ENCODE measurements at regions not wholly inside any gene's neighbourhood (a gene's known extent, or its start where the extent isn't known, plus 50 kb on each side); places are given as distances from the start of the nearest gene placed in this dataset.

- no peak for DNase-seq
These were observed 59.0 kb downstream of the RPS29 start for GRCh38 chr14:49527221-49527620.

DNA sequence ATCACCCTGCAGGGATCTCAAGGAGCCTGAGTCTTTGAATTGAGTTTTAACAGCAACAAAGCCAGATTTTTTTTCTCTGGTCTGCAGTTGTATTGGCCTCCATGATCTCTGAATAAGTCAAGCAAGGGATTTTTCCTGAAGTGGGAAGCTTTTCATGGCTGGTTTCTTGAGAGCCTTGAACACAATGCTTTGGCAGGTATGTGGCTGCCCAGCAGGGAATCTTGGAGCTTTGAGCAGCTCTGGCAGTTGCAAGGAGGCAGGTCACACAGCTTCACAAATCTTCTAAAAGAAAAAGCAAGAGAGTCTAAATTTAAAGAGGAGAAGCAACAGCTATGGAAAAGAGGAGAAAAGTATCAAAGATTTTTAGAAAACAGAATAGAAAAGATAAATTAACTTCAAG lies 60.1 kb downstream of the RPS29 start:
- DNase-seq: no peak

DNA sequence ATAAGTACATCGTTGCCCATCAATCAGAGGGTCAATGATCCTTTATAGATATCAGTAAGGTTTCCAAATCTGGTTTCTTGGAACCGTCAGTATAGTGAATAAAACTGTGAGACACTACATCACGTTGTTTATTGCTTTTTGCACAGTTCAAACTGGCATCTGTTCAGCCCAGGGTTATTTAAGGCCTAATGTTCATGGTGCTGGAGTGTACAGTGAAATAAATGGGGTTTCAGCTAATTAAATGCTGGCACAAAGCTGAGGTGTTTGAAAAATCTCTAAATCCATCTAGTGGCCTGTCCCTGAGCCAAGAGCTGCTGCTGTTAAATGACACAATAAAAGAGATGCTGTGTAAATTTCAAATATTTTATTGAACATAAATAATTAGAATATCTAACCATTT lies 69.9 kb downstream of the RPS29 start:
- no peak for DNase-seq

- no peak for DNase-seq
These were observed 73.6 kb downstream of the RPS29 start for GRCh38 chr14:49512571-49512970.

GRCh38 chr14:49512147-49512551 lies 74.0 kb downstream of the RPS29 start:
- no peak for DNase-seq

DNA sequence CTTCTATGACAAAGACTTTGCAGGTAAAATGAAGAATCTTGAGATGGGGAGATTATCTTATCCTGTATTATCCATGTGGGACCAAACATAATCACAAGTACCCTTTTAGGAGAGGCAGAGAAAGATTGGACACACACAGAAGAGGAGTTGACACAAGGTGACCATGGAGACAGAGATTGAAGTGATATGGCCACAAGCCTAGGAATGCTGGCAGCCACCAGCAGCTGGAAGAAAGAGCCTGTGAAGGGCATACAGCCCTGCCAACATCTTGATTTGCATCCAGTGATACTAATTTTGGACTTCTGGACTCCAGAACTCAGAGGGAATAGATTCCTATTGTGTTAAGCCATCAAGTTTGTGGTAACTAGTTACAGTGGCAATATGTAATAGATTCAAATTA lies 78.1 kb downstream of the RPS29 start:
- no peak for DNase-seq

DNA sequence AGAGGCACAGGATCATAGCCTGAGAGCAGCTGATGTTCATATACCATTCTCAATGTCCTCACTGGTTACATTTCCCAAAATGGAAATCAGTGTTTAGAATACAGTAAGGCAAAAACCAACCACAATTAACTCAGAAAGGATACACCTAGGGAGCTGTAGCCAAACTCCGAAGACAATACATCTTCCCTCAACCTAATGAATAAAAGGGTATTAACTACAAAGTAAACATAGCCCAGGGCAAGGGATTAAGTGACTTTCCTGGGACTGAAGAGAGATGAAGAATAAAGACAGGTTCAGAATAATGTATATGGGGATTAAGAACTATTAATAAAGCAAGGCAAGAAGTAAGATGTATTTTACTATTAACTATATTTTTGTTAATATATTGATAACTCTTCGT lies 79.5 kb downstream of the RPS29 start:
- no peak for DNase-seq

- DNase-seq: no peak
These were observed 81.0 kb downstream of the RPS29 start for GRCh38 chr14:49505041-49505766.

- peak; percentile 19 for DNase-seq
These were observed 88.3 kb downstream of the RPS29 start for GRCh38 chr14:49497725-49498348.

- DNase-seq: no peak
These were observed 88.9 kb downstream of the RPS29 start for GRCh38 chr14:49497267-49497666.

GRCh38 chr14:49494836-49495235 lies 91.3 kb downstream of the RPS29 start:
- no peak for DNase-seq

DNA sequence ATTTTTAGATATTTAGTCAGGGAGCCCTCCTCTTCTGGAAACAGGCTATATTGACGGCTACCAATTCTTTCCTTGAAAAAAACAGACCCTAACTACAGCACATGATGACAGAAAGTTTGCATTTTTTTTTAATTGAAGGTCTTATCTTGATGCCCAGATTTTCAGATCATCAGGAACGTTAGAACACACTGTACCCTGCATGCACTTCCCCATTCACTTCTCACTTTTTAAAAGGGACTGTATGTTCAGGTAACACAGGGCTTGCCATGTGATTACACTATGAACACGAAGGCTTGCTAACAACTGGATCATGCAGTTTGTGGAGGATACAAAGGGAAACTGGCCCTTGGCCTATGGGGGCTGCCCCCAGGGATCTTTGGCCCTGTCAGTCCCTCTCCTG lies 92.6 kb downstream of the RPS29 start:
- DNase-seq: no peak

- no peak for DNase-seq
These were observed 94.0 kb downstream of the RPS29 start for GRCh38 chr14:49492151-49492550.

DNA sequence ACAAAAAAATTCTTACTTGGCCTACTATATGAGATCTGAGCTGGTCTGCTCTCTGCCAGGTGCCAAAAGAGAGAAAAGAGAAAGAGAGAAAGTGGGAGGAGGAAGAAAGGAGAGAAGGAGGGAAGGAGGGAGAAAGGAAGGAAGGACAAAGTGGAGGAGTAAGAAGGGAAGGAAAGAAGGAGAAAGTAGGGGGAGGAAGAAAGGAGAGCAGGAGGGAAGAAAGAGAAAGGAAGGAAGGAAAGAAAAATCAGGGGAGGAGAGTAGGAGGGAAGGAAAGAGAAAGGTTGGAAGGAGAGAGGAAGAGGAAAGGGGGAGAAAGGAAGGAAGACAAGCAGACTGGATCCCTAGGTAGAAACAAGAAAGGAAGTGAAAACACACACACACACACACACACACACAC lies 96.8 kb downstream of the RPS29 start:
- no peak for DNase-seq

DNA sequence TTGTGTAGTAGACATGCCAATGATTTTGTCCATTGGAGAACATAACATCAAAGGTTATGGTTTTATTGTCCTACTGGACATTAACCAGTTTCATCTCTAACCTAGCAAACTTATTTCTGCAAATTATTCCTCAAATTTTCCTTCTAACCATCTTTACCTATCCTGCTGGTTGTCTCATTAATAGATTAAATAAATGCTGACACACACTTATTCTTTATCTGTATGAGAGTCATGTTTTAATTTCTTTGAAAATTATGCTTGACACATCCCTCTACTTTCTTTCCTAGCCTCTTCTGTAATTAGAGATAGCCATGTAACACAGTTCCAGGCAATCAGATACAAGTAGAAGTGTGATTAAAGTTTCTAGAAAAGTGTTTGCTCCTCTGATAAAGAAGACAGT lies 98.9 kb downstream of the RPS29 start:
- no peak for DNase-seq

GRCh38 chr14:49485290-49485689 lies 100.9 kb downstream of the RPS29 start:
- no peak for DNase-seq

GRCh38 chr14:49484180-49484579 lies 102.0 kb downstream of the RPS29 start:
- DNase-seq: no peak

DNA sequence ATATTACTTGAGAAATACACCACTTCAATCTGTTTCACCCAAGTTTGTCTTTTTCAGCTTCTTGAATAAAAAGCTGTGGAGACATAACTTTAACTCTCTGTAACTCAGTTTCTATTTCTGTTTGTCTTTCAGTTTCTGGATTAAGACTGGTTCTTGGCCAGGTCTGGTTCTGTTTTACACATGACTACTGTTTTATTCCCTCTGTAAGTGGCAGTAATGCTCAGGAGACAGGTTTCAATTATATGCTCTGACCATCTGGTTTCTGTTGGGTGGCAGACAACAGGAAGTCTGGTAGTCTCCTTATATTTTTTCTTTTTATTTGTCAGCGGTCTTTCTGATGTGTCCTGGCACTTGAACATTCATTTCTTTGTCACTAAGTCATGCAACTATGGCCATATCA lies 102.9 kb downstream of the RPS29 start:
- no peak for DNase-seq

- DNase-seq: no peak
These were observed 105.1 kb downstream of the RPS29 start for GRCh38 chr14:49480979-49481498.

- no peak for DNase-seq
These were observed 106.0 kb downstream of the RPS29 start for GRCh38 chr14:49480053-49480760.

GRCh38 chr14:49479432-49479831 lies 106.7 kb downstream of the RPS29 start:
- DNase-seq: no peak

GRCh38 chr14:49478784-49479183 lies 107.4 kb downstream of the RPS29 start:
- DNase-seq: no peak

GRCh38 chr14:49467091-49467490 lies 119.1 kb downstream of the RPS29 start:
- DNase-seq: no peak

Measured in skin of body (tissue), 1 donor.